Endothelial cell of umbilical vein (primary cell): ENCODE measurements at regions not wholly inside any gene's neighbourhood (a gene's known extent, or its start where the extent isn't known, plus 50 kb on each side); places are given as distances from the start of the nearest gene placed in this dataset.

ENCODE experiments used
- CTCF ChIP-seq, 2 donors: IDR thresholded peaks; 1 replicate in 1 of 2; 2 replicates in 1 of 2; pipeline ENCODE4 v1.5.1; 2011; ENCODE audit warnings: low read length in 2 of 2, mild to moderate bottlenecking in 2 of 2, moderate library complexity in 2 of 2, control low read depth in 1 of 2, inconsistent platforms in 1 of 2, low read depth in 1 of 2; ENCODE audit not compliant: insufficient read depth in 1 of 2; ENCODE audit errors: extremely low read depth in 1 of 2
- EZH2 ChIP-seq: IDR thresholded peaks from 2 replicates; pipeline ENCODE4 v1.6.1; 2012; ENCODE audit warnings: borderline replicate concordance, low read depth, mild to moderate bottlenecking, moderate library complexity, low read length, inconsistent platforms; ENCODE audit not compliant: severe bottlenecking
- FOS ChIP-seq: IDR thresholded peaks from 2 replicates; pipeline ENCODE4 v1.6.1; 2011; ENCODE audit warnings: mild to moderate bottlenecking, low read length, moderate library complexity, borderline replicate concordance; ENCODE audit not compliant: insufficient read depth
- JUN ChIP-seq: IDR thresholded peaks from 2 replicates; pipeline ENCODE4 v1.6.1; 2011; ENCODE audit warnings: borderline replicate concordance, low read depth; ENCODE audit not compliant: insufficient read length, insufficient read depth
- MAX ChIP-seq: IDR thresholded peaks from 2 replicates; pipeline ENCODE4 v1.6.1; 2011; ENCODE audit not compliant: insufficient read depth, insufficient read length
- POLR2A ChIP-seq: IDR thresholded peaks from 2 replicates; pipeline ENCODE4 v1.6.1; 2012; ENCODE audit warnings: low read depth, mild to moderate bottlenecking, control low read depth, low read length

- TF ChIP-seq POLR2A (no peak), CTCF (IDR thresholded peaks at IDR 0.05; ENCODE audit: extremely low read depth in 1 of 2, insufficient read depth in 1 of 2, low read depth in 1 of 2, low read length in 2 of 2) (no peak), MAX (no peak), JUN (no peak), FOS (no peak), EZH2 (no peak)
Observed at GRCh38 chr15:27701014-27701413, 398.1 kb downstream of the OCA2 start.
